NCI-H2107 (cell line): ENCODE measurements at regions not wholly inside any gene's neighbourhood (a gene's known extent, or its start where the extent isn't known, plus 50 kb on each side); places are given as distances from the start of the nearest gene placed in this dataset.
"Not testable (repeated sequence)": the region's sequence is repeated elsewhere in the genome, so short reads cannot be mapped to it uniquely, and the experiment has no call there.

ENCODE experiments used
- DNase-seq: peaks from one replicate; lab custom pipeline; 2025; lab: John Stamatoyannopoulos, UW

GRCh38 chr20:22819112-22819511 is 216.0 kb upstream of the SSTR4 start:
- DNase-seq = no peak

- DNase-seq = no peak
These were observed 215.3 kb upstream of the SSTR4 start for GRCh38 chr20:22819784-22820183.

GRCh38 chr20:22821081-22821727 is 213.9 kb upstream of the SSTR4 start:
- DNase-seq = no peak

GRCh38 chr20:22821796-22822195 is 213.3 kb upstream of the SSTR4 start:
- DNase-seq = no peak

GRCh38 chr20:22823119-22823518 is 212.0 kb upstream of the SSTR4 start:
- DNase-seq = no peak

GRCh38 chr20:22824077-22824476 is 211.0 kb upstream of the SSTR4 start:
- DNase-seq = no peak

GRCh38 chr20:22825076-22825475 is 210.0 kb upstream of the SSTR4 start:
- no peak for DNase-seq

- DNase-seq = no peak
These were observed 209.6 kb upstream of the SSTR4 start for GRCh38 chr20:22825546-22825945.

GRCh38 chr20:22826306-22827230 is 208.5 kb upstream of the SSTR4 start:
- no peak for DNase-seq

- DNase-seq = no peak
These were observed 207.2 kb upstream of the SSTR4 start for GRCh38 chr20:22827916-22828315.

- DNase-seq = no peak
These were observed 205.8 kb upstream of the SSTR4 start for GRCh38 chr20:22829356-22829755.

GRCh38 chr20:22830138-22830537 is 205.0 kb upstream of the SSTR4 start:
- no peak for DNase-seq

- not testable (repeated sequence) for DNase-seq
These were observed 204.4 kb upstream of the SSTR4 start for GRCh38 chr20:22830715-22831114.

- no peak for DNase-seq
These were observed 201.3 kb upstream of the SSTR4 start for GRCh38 chr20:22833851-22834250.

GRCh38 chr20:22834651-22835256 is 200.4 kb upstream of the SSTR4 start:
- DNase-seq = no peak

- DNase-seq = no peak
These were observed 198.9 kb upstream of the SSTR4 start for GRCh38 chr20:22836211-22836610.

GRCh38 chr20:22836877-22837276 is 198.2 kb upstream of the SSTR4 start:
- DNase-seq = no peak

- no peak for DNase-seq
These were observed 197.1 kb upstream of the SSTR4 start for GRCh38 chr20:22838001-22838400.

- no peak for DNase-seq
These were observed 193.3 kb upstream of the SSTR4 start for GRCh38 chr20:22841846-22842245.

GRCh38 chr20:22842793-22843192 is 192.3 kb upstream of the SSTR4 start:
- DNase-seq = no peak

- DNase-seq = no peak
These were observed 190.2 kb upstream of the SSTR4 start for GRCh38 chr20:22844959-22845358.

- no peak for DNase-seq
These were observed 188.2 kb upstream of the SSTR4 start for GRCh38 chr20:22846863-22847262.

GRCh38 chr20:22848364-22848763 is 186.7 kb upstream of the SSTR4 start:
- DNase-seq = no peak
